PC-3 (cell line): ENCODE measurements at regions not wholly inside any gene's neighbourhood (a gene's known extent, or its start where the extent isn't known, plus 50 kb on each side); places are given as distances from the start of the nearest gene placed in this dataset.

Source experiments
- EZH2 ChIP-seq: fragments of 300-600 bp; sonication (generic); IDR thresholded peaks from one replicate; pipeline ENCODE4 v1.6.1; 2017; ENCODE audit warnings: antibody characterized with exemption, mild to moderate bottlenecking, low read length; ENCODE audit not compliant: unreplicated experiment
- TF ChIP-seq, protein P1 (sequence below): fragments of 300-600 bp; sonication (generic); conservative IDR thresholded peaks from 2 replicates; pipeline ENCODE4 v1.5.1; 2017; ENCODE audit warnings: antibody characterized with exemption, low read depth, mild to moderate bottlenecking, low read length

GRCh38 chr13:26977541-26977940 is 194.1 kb downstream of the USP12 start:
- no peak for TF ChIP-seq EZH2
- TF ChIP-seq, protein P1, sequence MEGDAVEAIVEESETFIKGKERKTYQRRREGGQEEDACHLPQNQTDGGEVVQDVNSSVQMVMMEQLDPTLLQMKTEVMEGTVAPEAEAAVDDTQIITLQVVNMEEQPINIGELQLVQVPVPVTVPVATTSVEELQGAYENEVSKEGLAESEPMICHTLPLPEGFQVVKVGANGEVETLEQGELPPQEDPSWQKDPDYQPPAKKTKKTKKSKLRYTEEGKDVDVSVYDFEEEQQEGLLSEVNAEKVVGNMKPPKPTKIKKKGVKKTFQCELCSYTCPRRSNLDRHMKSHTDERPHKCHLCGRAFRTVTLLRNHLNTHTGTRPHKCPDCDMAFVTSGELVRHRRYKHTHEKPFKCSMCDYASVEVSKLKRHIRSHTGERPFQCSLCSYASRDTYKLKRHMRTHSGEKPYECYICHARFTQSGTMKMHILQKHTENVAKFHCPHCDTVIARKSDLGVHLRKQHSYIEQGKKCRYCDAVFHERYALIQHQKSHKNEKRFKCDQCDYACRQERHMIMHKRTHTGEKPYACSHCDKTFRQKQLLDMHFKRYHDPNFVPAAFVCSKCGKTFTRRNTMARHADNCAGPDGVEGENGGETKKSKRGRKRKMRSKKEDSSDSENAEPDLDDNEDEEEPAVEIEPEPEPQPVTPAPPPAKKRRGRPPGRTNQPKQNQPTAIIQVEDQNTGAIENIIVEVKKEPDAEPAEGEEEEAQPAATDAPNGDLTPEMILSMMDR, result no peak
